H1 (cell line): ENCODE measurements at regions not wholly inside any gene's neighbourhood (a gene's known extent, or its start where the extent isn't known, plus 50 kb on each side); places are given as distances from the start of the nearest gene placed in this dataset.

Experiments
- CTCF ChIA-PET: fragments of 300-600 bp; sonication (Branson Sonifier 250); formaldehyde crosslinking; loops from one replicate; lab custom pipeline; 2021; ENCODE audit not compliant: partially characterized antibody; lab: Charles Lee
- POLR2A ChIA-PET: fragments of 300-600 bp; sonication (Branson Sonifier 250); formaldehyde crosslinking; loops from one replicate; lab custom pipeline; 2021; ENCODE audit warnings: inconsistent platforms; ENCODE audit not compliant: partially characterized antibody; lab: Charles Lee
- DNase-seq, 2 experiments: peaks; one replicate each; pipeline versions ENCODE4 v3.0.0 to v3.0.0-alpha.2; 2010 to 2022; ENCODE audit warnings: low spot score in 2 of 2, low read depth in 1 of 2, mixed read lengths in 1 of 2
- FAIRE-seq: peaks from 2 replicates; lab custom pipeline; 2011; peaks lifted over from hg19 to GRCh38; lab: Jason Lieb, UNC
- H2AFZ ChIP-seq: 2 replicates; pipeline ENCODE4 v1.8.1; 2012; ENCODE audit warnings: low read length, inconsistent platforms
- H2AK5ac ChIP-seq: 2 replicates; pipeline ENCODE4 v1.6.1; 2013; ENCODE audit warnings: low read depth, low read length
- H2BK120ac ChIP-seq: replicated peaks from 2 replicates; pipeline ENCODE3; 2013; ENCODE audit warnings: low read depth, low read length, inconsistent platforms
- H2BK12ac ChIP-seq: 2 replicates; pipeline ENCODE4 v1.6.1; 2013; ENCODE audit warnings: low read depth, low read length
- H2BK15ac ChIP-seq: 2 replicates; pipeline ENCODE4 v1.6.1; 2013; ENCODE audit warnings: low read length
- H2BK20ac ChIP-seq: 2 replicates; pipeline ENCODE4 v1.6.1; 2013; ENCODE audit warnings: low read length
- H2BK5ac ChIP-seq: 2 replicates; pipeline ENCODE4 v1.6.1; 2013; ENCODE audit warnings: low read depth, low read length
- H3K14ac ChIP-seq: 2 replicates; pipeline ENCODE4 v1.6.1; 2013; ENCODE audit warnings: inconsistent platforms; ENCODE audit not compliant: insufficient read length
- H3K18ac ChIP-seq: 2 replicates; pipeline ENCODE4 v1.6.1; 2013; ENCODE audit warnings: low read length; ENCODE audit errors: extremely low read depth
- H3K23ac ChIP-seq: 2 replicates; pipeline ENCODE4 v1.6.1; 2013; ENCODE audit warnings: inconsistent platforms; ENCODE audit not compliant: insufficient read length
- H3K23me2 ChIP-seq: 2 replicates; pipeline ENCODE4 v1.6.1; 2013; ENCODE audit warnings: low read depth, low read length
- H3K27ac ChIP-seq: 2 replicates; pipeline ENCODE4 v1.6.1; 2011; ENCODE audit warnings: low read depth, low read length, inconsistent platforms
- H3K27me3 ChIP-seq, 4 experiments: replicated peaks in 1 of 4; 1 replicate in 1 of 4; 2 replicates in 3 of 4; pipeline versions ENCODE4 v1.6.1 to v1.8.1; 2011 to 2013; ENCODE audit warnings: low read length in 3 of 4, mild to moderate bottlenecking in 3 of 4, inconsistent platforms in 2 of 4, mixed read lengths in 2 of 4, moderate library complexity in 1 of 4; ENCODE audit not compliant: control insufficient read depth in 3 of 4, insufficient read depth in 3 of 4; ENCODE audit errors: extremely low read depth in 1 of 4
- H3K36me3 ChIP-seq, 4 experiments: 2 replicates each; pipeline versions ENCODE4 v1.6.1 to v1.8.1; 2011 to 2013; ENCODE audit warnings: mild to moderate bottlenecking in 4 of 4, low read length in 3 of 4, moderate library complexity in 2 of 4, control low read depth in 1 of 4, inconsistent platforms in 1 of 4; ENCODE audit not compliant: insufficient read depth in 4 of 4, control insufficient read depth in 2 of 4
- H3K4ac ChIP-seq: replicated peaks from 2 replicates; pipeline ENCODE3; 2013; ENCODE audit warnings: low read length, low read depth, mixed read lengths, inconsistent platforms; ENCODE audit not compliant: insufficient read length
- H3K4me1 ChIP-seq, 4 experiments: replicated peaks in 1 of 4; 1 replicate in 1 of 4; 2 replicates in 3 of 4; pipeline versions ENCODE4 v1.6.1 to v1.8.1; 2011 to 2013; ENCODE audit warnings: low read length in 3 of 4, inconsistent platforms in 2 of 4, mixed read lengths in 1 of 4; ENCODE audit not compliant: insufficient read depth in 4 of 4, control insufficient read depth in 3 of 4
- H3K4me2 ChIP-seq, 2 experiments: 2 replicates each; pipeline versions ENCODE4 v1.6.1 to v1.8.1; 2011 to 2013; ENCODE audit warnings: low read depth in 2 of 2, low read length in 2 of 2, control low read depth in 1 of 2, inconsistent platforms in 1 of 2, mild to moderate bottlenecking in 1 of 2; ENCODE audit not compliant: insufficient read depth in 1 of 2
- H3K4me3 ChIP-seq, 4 experiments: fragments of 200-600, 300-600 bp in 1 of 4; sonication (generic), shearing (Covaris generic), sonication (Bioruptor Twin) in 1 of 4; 2 replicates each; pipeline versions ENCODE4 v1.5.1 to v1.8.1; 2011 to 2016; ENCODE audit warnings: low read length in 4 of 4, low read depth in 3 of 4, control low read depth in 2 of 4, inconsistent platforms in 2 of 4, mild to moderate bottlenecking in 2 of 4, mixed read lengths in 1 of 4, moderate library complexity in 1 of 4; ENCODE audit not compliant: insufficient read depth in 2 of 4; ENCODE audit errors: extremely low read depth in 1 of 4
- H3K56ac ChIP-seq: replicated peaks from 2 replicates; pipeline ENCODE3; 2013; ENCODE audit warnings: low read depth, mild to moderate bottlenecking, mixed read lengths, low read length, inconsistent platforms; ENCODE audit not compliant: insufficient read length
- H3K79me1 ChIP-seq: 2 replicates; pipeline ENCODE4 v1.6.1; 2013; ENCODE audit warnings: low read depth, low read length, control low read depth
- H3K79me2 ChIP-seq, 2 experiments: 2 replicates each; pipeline versions ENCODE4 v1.6.1 to v1.8.1; 2012 to 2013; ENCODE audit warnings: low read length in 2 of 2, mild to moderate bottlenecking in 2 of 2, inconsistent platforms in 1 of 2; ENCODE audit not compliant: insufficient read depth in 2 of 2, control insufficient read depth in 1 of 2
- H3K9ac ChIP-seq, 4 experiments: replicated peaks in 1 of 4; 1 replicate in 1 of 4; 2 replicates in 3 of 4; pipeline versions ENCODE4 v1.6.1 to v1.8.1; 2011 to 2013; ENCODE audit warnings: low read depth in 3 of 4, low read length in 3 of 4, control low read depth in 2 of 4, mild to moderate bottlenecking in 2 of 4, moderate library complexity in 2 of 4, inconsistent platforms in 1 of 4; ENCODE audit errors: extremely low read depth in 1 of 4
- H3K9me3 ChIP-seq, 2 experiments: 2 replicates each; pipeline versions ENCODE4 v1.6.1 to v1.8.1; 2012 to 2013; ENCODE audit warnings: mild to moderate bottlenecking in 2 of 2, moderate library complexity in 2 of 2, control low read depth in 1 of 2, inconsistent platforms in 1 of 2, low read depth in 1 of 2, low read length in 1 of 2, mixed read lengths in 1 of 2; ENCODE audit not compliant: insufficient read depth in 2 of 2
- H4K20me1 ChIP-seq, 2 experiments: replicated peaks in 1 of 2; 2 replicates each; pipeline versions ENCODE3 to v1.8.1; 2011 to 2013; ENCODE audit warnings: inconsistent platforms in 2 of 2, low read length in 2 of 2, mild to moderate bottlenecking in 1 of 2; ENCODE audit not compliant: insufficient read depth in 2 of 2, control insufficient read depth in 1 of 2
- H4K5ac ChIP-seq: 2 replicates; pipeline ENCODE4 v1.6.1; 2013; ENCODE audit warnings: low read length, low read depth, mixed read lengths, inconsistent platforms; ENCODE audit not compliant: insufficient read length
- H4K8ac ChIP-seq: 2 replicates; pipeline ENCODE4 v1.8.0; 2013; ENCODE audit warnings: mild to moderate bottlenecking, moderate library complexity, low read length, inconsistent platforms; ENCODE audit not compliant: insufficient read depth; ENCODE audit errors: extremely low read depth
- H4K91ac ChIP-seq: replicated peaks from 2 replicates; pipeline ENCODE3; 2013; ENCODE audit warnings: low read length, mixed read lengths, inconsistent platforms; ENCODE audit not compliant: insufficient read length
- BRCA1 ChIP-seq: IDR thresholded peaks from 2 replicates; pipeline ENCODE4 v1.6.1; 2012; ENCODE audit warnings: low read depth, low read length, improper control_type of control experiment
- EGR1 ChIP-seq: IDR thresholded peaks from 2 replicates; pipeline ENCODE4 v1.6.1; 2011; ENCODE audit warnings: low read depth, low read length, borderline replicate concordance
- KDM4A ChIP-seq: IDR thresholded peaks from one replicate; pipeline ENCODE4 v1.7.1; 2012; ENCODE audit warnings: low read depth, mild to moderate bottlenecking, moderate library complexity, low read length, inconsistent platforms; ENCODE audit not compliant: severe bottlenecking
- MAFK ChIP-seq: IDR thresholded peaks from 2 replicates; pipeline ENCODE4 v1.6.1; 2012; ENCODE audit warnings: low read depth, mild to moderate bottlenecking, improper control_type of control experiment, low read length
- NANOG ChIP-seq: IDR thresholded peaks from 2 replicates; pipeline ENCODE4 v1.6.1; 2011; ENCODE audit warnings: low read length, low read depth, mild to moderate bottlenecking, inconsistent platforms; ENCODE audit not compliant: insufficient read depth, poor library complexity, severe bottlenecking
- POLR2AphosphoS5 ChIP-seq: IDR thresholded peaks from 2 replicates; pipeline ENCODE4 v1.6.1; 2011; ENCODE audit warnings: low read depth, low read length
- POU5F1 ChIP-seq: IDR thresholded peaks from 2 replicates; pipeline ENCODE4 v1.6.1; 2011; ENCODE audit warnings: low read depth, mild to moderate bottlenecking, low read length, moderate library complexity
- SP1 ChIP-seq: IDR thresholded peaks from 2 replicates; pipeline ENCODE4 v1.6.1; 2011; ENCODE audit warnings: low read depth, low read length
- SUZ12 ChIP-seq: fragments of 200-600 bp; sonication (generic); IDR thresholded peaks from 2 replicates; pipeline ENCODE4 v1.6.1; 2012; ENCODE audit warnings: mild to moderate bottlenecking, inconsistent platforms, low read length, moderate library complexity, mixed read lengths
- ZNF274 ChIP-seq: IDR thresholded peaks from 2 replicates; pipeline ENCODE4 v1.7.0; 2012; ENCODE audit warnings: low read length, borderline replicate concordance; ENCODE audit errors: extremely low read depth
- WGBS, 2 experiments: shearing (Covaris generic) in 1 of 2; methylation state at CpG; one replicate each; pipeline versions ENCODE4 v1.1.6 to v1.1.7; 2013 to 2015; ENCODE audit warnings: low lambda C conversion rate in 2 of 2, mixed read lengths in 2 of 2, inconsistent platforms in 1 of 2, low coverage in 1 of 2, missing lambda C conversion rate in 1 of 2; ENCODE audit not compliant: insufficient replicate concordance in 2 of 2, insufficient coverage in 1 of 2, insufficient read length in 1 of 2; ENCODE audit errors: extremely low coverage in 1 of 2, missing lambda C conversion rate in 1 of 2; 5-methylcytosine and 5-hydroxymethylcytosine counted together

- Histone ChIP-seq H3K23me2 (no peaks in the 10 kb centered on the region; the same call in 1 of the 2 replicates), H3K56ac (no peak overlapping the region)
Observed at GRCh38 chr12:132416121-132416673, 73.8 kb upstream of the FBRSL1 start.

More at GRCh38 chr12:132416121-132416673, 73.8 kb upstream of the FBRSL1 start:
- H3K4me1 ChIP-seq = peaks cover 0 to 2% (median 0%) of the 10 kb centered on the region in 4 experiments; a peak in 2 of 7 replicates
- FAIRE-seq (no peak), DNase-seq (no peak)
- H3K9me3 ChIP-seq = no peaks in the 10 kb centered on the region
- no peak overlapping the region for H3K27ac ChIP-seq
- WGBS, 2 experiments = 90% methylated on average over 21 of the region's 25 CpGs; no CpG with 5 or more reads in 1 of the 2 experiments
- no peak overlapping the region for H2BK5ac ChIP-seq
- no peak overlapping the region for H4K5ac ChIP-seq
- H2AFZ ChIP-seq = no peak overlapping the region
- no peak overlapping the region for H2AK5ac ChIP-seq
- no peak for TF ChIP-seq NANOG
- TF ChIP-seq MAFK = no peak
- no peak for TF ChIP-seq KDM4A
- TF ChIP-seq SUZ12 = no peak
- TF ChIP-seq SP1 = no peak
- no peak for TF ChIP-seq POLR2AphosphoS5
- TF ChIP-seq POU5F1 = no peak
- TF ChIP-seq BRCA1 = no peak
- no peak for TF ChIP-seq EGR1
- TF ChIP-seq ZNF274 = no peak
- no peak overlapping the region for H3K4me2 ChIP-seq
- no peak overlapping the region for H2BK15ac ChIP-seq
- H2BK120ac ChIP-seq = no peak overlapping the region
- H4K91ac ChIP-seq = no peak overlapping the region
- H2BK20ac ChIP-seq = no peak overlapping the region
- H3K23ac ChIP-seq = no peak overlapping the region
- no peak overlapping the region for H3K4me3 ChIP-seq
- no peak overlapping the region for H3K4ac ChIP-seq
- no peaks in the 10 kb centered on the region for H3K79me1 ChIP-seq
- peaks cover 16 to 53% (median 43%) of the 10 kb centered on the region in 4 experiments for H3K27me3 ChIP-seq
- ChIA-PET POLR2A (no interaction called here), CTCF (interaction anchor here (0.9 to 5.2 kb wide), 33 partner anchors 8 to 262 kb away, joined by 3 to 83 read pairs (median 10); partner anchors contain the start of gene LRCOL1)
- no peak overlapping the region for H3K9ac ChIP-seq
- no peaks in the 10 kb centered on the region for H3K36me3 ChIP-seq
- H4K20me1 ChIP-seq = peaks cover 0 to 2% of the 10 kb centered on the region in 2 experiments
- H3K79me2 ChIP-seq = no peaks in the 10 kb centered on the region
- no peak overlapping the region for H2BK12ac ChIP-seq
- H3K18ac ChIP-seq = no peak overlapping the region
- H4K8ac ChIP-seq = no peak overlapping the region; the same call in 1 of the 2 replicates
- no peak overlapping the region for H3K14ac ChIP-seq
